DND-41 (cell line): ENCODE measurements at regions not wholly inside any gene's neighbourhood (a gene's known extent, or its start where the extent isn't known, plus 50 kb on each side); places are given as distances from the start of the nearest gene placed in this dataset.

Source experiments
- EZH2 ChIP-seq: IDR thresholded peaks from 3 replicates; pipeline ENCODE4 v1.6.1; 2012; ENCODE audit warnings: borderline replicate concordance, low read depth, mild to moderate bottlenecking, moderate library complexity, low read length, inconsistent platforms; ENCODE audit not compliant: severe bottlenecking
- TF ChIP-seq, protein P1 (sequence below): IDR thresholded peaks from 2 replicates; pipeline ENCODE4 v1.5.1; 2012; ENCODE audit warnings: borderline replicate concordance, low read length, moderate library complexity, mild to moderate bottlenecking; ENCODE audit not compliant: poor library complexity, severe bottlenecking; ENCODE audit errors: extremely low read depth

- TF ChIP-seq, protein P1, sequence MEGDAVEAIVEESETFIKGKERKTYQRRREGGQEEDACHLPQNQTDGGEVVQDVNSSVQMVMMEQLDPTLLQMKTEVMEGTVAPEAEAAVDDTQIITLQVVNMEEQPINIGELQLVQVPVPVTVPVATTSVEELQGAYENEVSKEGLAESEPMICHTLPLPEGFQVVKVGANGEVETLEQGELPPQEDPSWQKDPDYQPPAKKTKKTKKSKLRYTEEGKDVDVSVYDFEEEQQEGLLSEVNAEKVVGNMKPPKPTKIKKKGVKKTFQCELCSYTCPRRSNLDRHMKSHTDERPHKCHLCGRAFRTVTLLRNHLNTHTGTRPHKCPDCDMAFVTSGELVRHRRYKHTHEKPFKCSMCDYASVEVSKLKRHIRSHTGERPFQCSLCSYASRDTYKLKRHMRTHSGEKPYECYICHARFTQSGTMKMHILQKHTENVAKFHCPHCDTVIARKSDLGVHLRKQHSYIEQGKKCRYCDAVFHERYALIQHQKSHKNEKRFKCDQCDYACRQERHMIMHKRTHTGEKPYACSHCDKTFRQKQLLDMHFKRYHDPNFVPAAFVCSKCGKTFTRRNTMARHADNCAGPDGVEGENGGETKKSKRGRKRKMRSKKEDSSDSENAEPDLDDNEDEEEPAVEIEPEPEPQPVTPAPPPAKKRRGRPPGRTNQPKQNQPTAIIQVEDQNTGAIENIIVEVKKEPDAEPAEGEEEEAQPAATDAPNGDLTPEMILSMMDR = no peak
- no peak for TF ChIP-seq EZH2
Observed at GRCh38 chr22:22711532-22711913, 67.1 kb downstream of the GGTLC2 start.
